Mucosa of rectum (tissue), 2 donors: ENCODE measurements at regions not wholly inside any gene's neighbourhood (a gene's known extent, or its start where the extent isn't known, plus 50 kb on each side); places are given as distances from the start of the nearest gene placed in this dataset.

ENCODE experiments used
- H3K27ac ChIP-seq, 2 donors: one replicate each; pipeline ENCODE4 v1.7.0; 2013; ENCODE audit warnings: inconsistent platforms in 2 of 2, low read depth in 2 of 2, low read length in 2 of 2
- H3K27me3 ChIP-seq, 2 donors: one replicate each; pipeline ENCODE4 v1.7.0; 2013; ENCODE audit warnings: low read length in 2 of 2; ENCODE audit not compliant: control insufficient read depth in 2 of 2, insufficient read depth in 2 of 2
- H3K36me3 ChIP-seq, 2 donors: one replicate each; pipeline ENCODE4 v1.7.0; 2013; ENCODE audit warnings: low read length in 2 of 2; ENCODE audit not compliant: control insufficient read depth in 2 of 2, insufficient read depth in 2 of 2
- H3K4me1 ChIP-seq, 2 donors: one replicate each; pipeline ENCODE4 v1.7.0; 2013; ENCODE audit warnings: low read length in 2 of 2, mild to moderate bottlenecking in 1 of 2; ENCODE audit not compliant: control insufficient read depth in 2 of 2, insufficient read depth in 2 of 2
- H3K4me3 ChIP-seq, 2 donors: one replicate each; pipeline ENCODE4 v1.7.0; 2013; ENCODE audit warnings: low read length in 2 of 2
- H3K9ac ChIP-seq, 2 donors: one replicate each; pipeline ENCODE4 v1.7.0; 2013; ENCODE audit warnings: low read length in 2 of 2, low read depth in 1 of 2, mild to moderate bottlenecking in 1 of 2
- H3K9me3 ChIP-seq, 2 donors: one replicate each; pipeline ENCODE4 v1.7.0; 2013; ENCODE audit warnings: low read length in 2 of 2; ENCODE audit not compliant: control insufficient read depth in 2 of 2
- donor health status: healthy.
- donor health status: Normal muscosa, but diverticular disease.

DNA sequence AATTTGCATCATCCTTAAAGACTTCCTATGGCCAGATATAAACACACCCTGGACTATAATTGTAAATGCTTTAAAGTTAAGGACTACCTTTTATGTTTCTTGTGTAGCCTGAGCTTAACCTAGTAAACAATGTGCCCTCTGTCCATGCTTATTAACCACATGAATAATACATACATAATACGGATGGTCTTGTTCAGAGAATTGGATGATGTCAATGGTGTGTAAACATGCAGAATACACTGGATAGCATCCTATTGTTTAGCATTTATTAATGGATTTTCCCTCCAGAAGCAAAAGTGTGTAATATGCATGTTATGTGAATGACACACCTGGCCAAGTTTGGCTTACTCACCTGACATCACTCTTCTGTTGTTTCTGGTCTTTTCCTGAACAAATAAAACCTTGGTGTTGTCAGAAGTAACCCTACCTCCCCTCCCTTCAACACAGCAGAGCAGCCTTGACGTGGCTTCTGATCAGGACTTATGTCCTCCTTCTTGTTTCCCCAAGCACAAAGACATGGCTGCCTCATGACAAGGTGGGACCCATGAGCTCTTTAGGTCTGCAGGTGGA, 517.9 kb downstream of the MTRR start:
- H3K9ac ChIP-seq = no peak overlapping the region
- H3K27ac ChIP-seq = no peak overlapping the region
- H3K4me3 ChIP-seq = no peak overlapping the region
- no peaks in the 10 kb centered on the region for H3K9me3 ChIP-seq
- no peaks in the 10 kb centered on the region for H3K36me3 ChIP-seq
- H3K4me1 ChIP-seq = no peaks in the 10 kb centered on the region
- no peaks in the 10 kb centered on the region for H3K27me3 ChIP-seq

DNA sequence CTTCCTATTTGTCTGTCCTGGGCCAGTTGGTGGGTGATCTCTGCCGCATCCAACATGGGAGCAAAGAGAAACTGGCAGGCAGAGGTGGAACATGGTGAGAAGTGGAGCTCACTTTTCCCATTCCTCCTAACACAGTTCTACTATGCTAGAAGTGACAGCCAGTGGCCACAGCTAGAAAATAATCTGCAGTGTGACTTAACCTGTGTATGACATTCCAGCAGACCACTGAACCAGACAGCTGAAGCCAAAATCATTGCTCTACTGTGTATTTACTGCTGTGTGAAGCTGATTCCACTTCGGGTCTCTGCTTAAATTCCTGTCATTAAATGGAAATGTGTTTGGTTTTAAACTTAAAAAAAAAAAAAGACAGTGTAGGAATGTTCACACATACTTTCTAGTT, 523.0 kb downstream of the MTRR start:
- Histone ChIP-seq H3K27me3 (no peaks in the 10 kb centered on the region), H3K36me3 (no peaks in the 10 kb centered on the region), H3K4me1 (no peaks in the 10 kb centered on the region), H3K9me3 (no peaks in the 10 kb centered on the region), H3K4me3 (no peak overlapping the region), H3K27ac (no peak overlapping the region), H3K9ac (no peak overlapping the region)

DNA sequence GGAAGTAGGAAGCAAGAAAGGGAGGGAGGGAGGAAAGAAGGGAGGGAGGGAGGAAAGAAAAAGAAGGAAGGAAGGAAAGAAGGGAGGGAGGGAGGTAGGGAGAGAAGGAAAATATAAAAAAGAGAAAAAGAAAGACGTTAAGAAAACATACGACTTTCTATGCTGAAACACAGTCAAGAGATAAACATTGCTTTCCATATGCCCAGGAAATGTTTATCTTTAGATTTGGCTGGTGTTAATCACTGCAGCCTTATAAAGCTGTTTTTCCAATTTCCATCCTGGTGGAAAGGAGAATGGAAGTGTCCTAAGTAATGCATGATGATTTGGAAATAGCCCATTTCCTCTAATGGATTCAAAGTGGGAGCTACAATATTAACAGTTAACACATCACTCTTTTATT, 524.3 kb downstream of the MTRR start:
- no peak overlapping the region for H3K4me3 ChIP-seq
- H3K4me1 ChIP-seq = no peaks in the 10 kb centered on the region
- no peak overlapping the region for H3K27ac ChIP-seq
- no peaks in the 10 kb centered on the region for H3K9me3 ChIP-seq
- H3K27me3 ChIP-seq = no peaks in the 10 kb centered on the region
- H3K36me3 ChIP-seq = no peaks in the 10 kb centered on the region
- no peak overlapping the region for H3K9ac ChIP-seq

- no peaks in the 10 kb centered on the region for H3K4me1 ChIP-seq
- H3K36me3 ChIP-seq = no peaks in the 10 kb centered on the region
- no peak overlapping the region for H3K4me3 ChIP-seq
- no peaks in the 10 kb centered on the region for H3K27me3 ChIP-seq
- H3K9ac ChIP-seq = no peak overlapping the region
- no peak overlapping the region for H3K27ac ChIP-seq
- no peaks in the 10 kb centered on the region for H3K9me3 ChIP-seq
Measured at GRCh38 chr5:8394965-8395364, 526.0 kb downstream of the MTRR start.

DNA sequence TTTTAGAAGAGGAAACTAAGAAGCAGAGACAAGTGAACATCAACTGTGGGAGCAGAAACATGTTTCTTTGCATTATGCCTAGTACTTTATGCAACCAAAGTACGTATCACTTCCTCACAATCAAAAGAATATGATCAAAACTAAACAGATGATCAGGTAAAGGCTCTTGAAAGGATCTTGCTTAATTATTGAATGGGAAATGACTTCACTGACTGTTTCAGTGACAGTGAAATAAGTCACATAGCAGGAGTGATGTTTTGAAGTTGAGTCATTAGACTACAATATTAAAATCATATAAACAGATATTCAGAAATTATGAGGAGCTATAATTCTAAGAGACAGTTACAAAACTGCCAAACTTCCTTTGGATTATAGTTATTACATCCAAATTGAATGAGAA, 527.3 kb downstream of the MTRR start:
- Histone ChIP-seq H3K4me3 (no peak overlapping the region), H3K27ac (no peak overlapping the region), H3K9me3 (no peaks in the 10 kb centered on the region)

GRCh38 chr5:8396756-8397155, 527.8 kb downstream of the MTRR start:
- H3K27me3 ChIP-seq = no peaks in the 10 kb centered on the region
- H3K4me3 ChIP-seq = no peak overlapping the region
- H3K27ac ChIP-seq = no peak overlapping the region
- H3K9me3 ChIP-seq = no peaks in the 10 kb centered on the region
- H3K4me1 ChIP-seq = no peaks in the 10 kb centered on the region
- H3K9ac ChIP-seq = no peak overlapping the region
- no peaks in the 10 kb centered on the region for H3K36me3 ChIP-seq

More for the DNA sequence above, 527.3 kb downstream of the MTRR start:
- Histone ChIP-seq H3K27me3 (no peaks in the 10 kb centered on the region), H3K9ac (no peak overlapping the region), H3K36me3 (no peaks in the 10 kb centered on the region), H3K4me1 (no peaks in the 10 kb centered on the region)

DNA sequence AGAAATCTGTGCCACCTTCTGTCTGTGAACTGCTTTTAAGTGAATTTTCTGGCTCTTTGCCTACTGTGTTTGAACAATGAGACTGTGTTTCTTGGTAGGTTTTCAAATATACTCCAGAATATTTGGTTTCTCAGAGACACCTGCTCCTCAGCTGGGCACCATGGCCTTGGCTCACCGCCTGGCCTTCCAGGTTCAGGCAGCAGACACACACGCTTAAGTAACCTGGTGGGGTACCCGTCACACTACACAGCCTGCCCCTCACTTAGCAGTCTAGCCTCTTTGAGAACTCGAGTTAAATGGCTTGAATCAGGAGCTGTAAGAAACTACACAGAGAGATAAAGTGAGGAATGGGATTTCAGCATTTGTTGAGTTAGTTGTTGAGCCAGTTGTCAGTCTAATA, 530.5 kb downstream of the MTRR start:
- Histone ChIP-seq H3K36me3 (no peaks in the 10 kb centered on the region), H3K27me3 (no peaks in the 10 kb centered on the region), H3K9me3 (no peaks in the 10 kb centered on the region), H3K9ac (no peak overlapping the region), H3K27ac (no peak overlapping the region), H3K4me3 (no peak overlapping the region), H3K4me1 (no peaks in the 10 kb centered on the region)

GRCh38 chr5:8408258-8408657, 539.3 kb downstream of the MTRR start:
- Histone ChIP-seq H3K9me3 (no peaks in the 10 kb centered on the region), H3K27ac (no peak overlapping the region), H3K9ac (no peak overlapping the region), H3K4me1 (no peaks in the 10 kb centered on the region), H3K36me3 (no peaks in the 10 kb centered on the region), H3K4me3 (no peak overlapping the region), H3K27me3 (no peaks in the 10 kb centered on the region)

DNA sequence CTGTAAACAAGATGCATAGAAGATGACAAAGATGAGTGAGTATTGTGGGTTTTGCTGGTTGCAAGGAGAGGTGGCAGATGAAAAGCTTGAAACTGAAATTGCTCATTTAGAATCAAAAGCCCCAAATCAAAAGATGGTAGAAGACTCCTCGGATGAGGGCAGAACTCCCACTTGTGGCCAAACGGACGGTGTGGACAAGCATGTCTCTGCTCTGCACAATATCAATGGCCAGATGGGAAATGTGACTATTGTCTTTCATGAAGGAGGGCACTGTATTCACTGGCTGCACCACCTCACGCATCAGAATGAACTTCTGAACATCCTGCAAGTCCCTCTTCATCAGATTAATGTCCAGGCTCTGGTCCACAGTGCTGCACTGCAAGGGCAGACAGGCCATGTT, 541.7 kb downstream of the MTRR start:
- H3K4me1 ChIP-seq = no peaks in the 10 kb centered on the region
- no peak overlapping the region for H3K4me3 ChIP-seq
- no peaks in the 10 kb centered on the region for H3K9me3 ChIP-seq
- no peaks in the 10 kb centered on the region for H3K27me3 ChIP-seq
- H3K27ac ChIP-seq = no peak overlapping the region
- H3K9ac ChIP-seq = no peak overlapping the region
- no peaks in the 10 kb centered on the region for H3K36me3 ChIP-seq

- H3K27ac ChIP-seq = no peak overlapping the region
- no peak overlapping the region for H3K4me3 ChIP-seq
- H3K4me1 ChIP-seq = no peaks in the 10 kb centered on the region
- no peaks in the 10 kb centered on the region for H3K9me3 ChIP-seq
- no peaks in the 10 kb centered on the region for H3K36me3 ChIP-seq
- no peak overlapping the region for H3K9ac ChIP-seq
- H3K27me3 ChIP-seq = no peaks in the 10 kb centered on the region
Measured at GRCh38 chr5:8413975-8414374, 545.0 kb downstream of the MTRR start.
